ENCODE measurements at regions not wholly inside any gene's neighbourhood (a gene's known extent, or its start where the extent isn't known, plus 50 kb on each side); places are given as distances from the start of the nearest gene placed in this dataset.
A peak's percentile ranks its signal among the peaks of the same experiment; 100 is the strongest.

DNA sequence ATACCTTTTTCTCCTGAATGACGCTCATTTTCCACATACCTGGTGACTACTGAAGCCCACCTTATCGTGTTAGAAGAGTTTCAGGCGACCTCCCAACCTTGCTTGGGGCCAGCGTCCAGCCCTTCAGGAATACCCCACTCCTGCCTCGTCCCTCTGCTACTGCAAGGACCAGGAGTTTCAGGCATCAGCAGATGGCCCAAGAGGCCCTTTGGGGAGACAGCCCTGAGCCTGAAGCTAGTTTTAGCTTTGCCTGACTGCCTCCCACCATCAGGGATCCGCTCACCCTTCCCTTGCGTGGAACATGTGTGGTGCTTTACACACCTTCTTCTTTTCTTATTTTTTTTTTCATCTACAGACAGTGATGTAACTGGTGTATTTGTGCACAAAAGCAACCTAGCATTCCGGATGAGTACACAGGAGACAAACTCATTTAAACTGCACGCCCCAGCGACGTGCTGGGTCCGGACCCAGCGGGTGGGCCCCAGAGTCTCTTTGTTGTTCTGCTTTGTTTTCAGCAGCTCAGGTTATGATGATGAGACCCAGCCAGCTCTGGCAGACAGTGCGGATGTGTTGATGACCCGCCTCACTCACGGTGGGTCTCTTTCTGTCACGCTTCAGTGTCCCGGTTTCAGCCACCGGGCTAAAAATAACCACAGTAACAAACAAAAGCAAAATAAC lies 242.4 kb downstream of the C16orf95 start:
- Histone ChIP-seq H3K27ac (no peak overlapping the region), H3K4me3 (no peak overlapping the region)
- TF ChIP-seq CTCF (IDR thresholded peaks at IDR 0.05): no peak
- DNase-seq (ENCODE audit: low spot score): peak; percentile 58

- Histone ChIP-seq H3K4me3 (no peak overlapping the region), H3K27ac (no peak overlapping the region)
- no peak for TF ChIP-seq CTCF (IDR thresholded peaks at IDR 0.05)
- peak; percentile 47 for DNase-seq (ENCODE audit: low spot score)
These were observed 241.8 kb downstream of the C16orf95 start for GRCh38 chr16:87075319-87075860.

GRCh38 chr16:87076331-87076949 lies 240.8 kb downstream of the C16orf95 start:
- H3K4me3 ChIP-seq: no peak overlapping the region
- no peak overlapping the region for H3K27ac ChIP-seq
- DNase-seq (ENCODE audit: low spot score): peak; percentile 40
- no peak for TF ChIP-seq CTCF (IDR thresholded peaks at IDR 0.05)

DNA sequence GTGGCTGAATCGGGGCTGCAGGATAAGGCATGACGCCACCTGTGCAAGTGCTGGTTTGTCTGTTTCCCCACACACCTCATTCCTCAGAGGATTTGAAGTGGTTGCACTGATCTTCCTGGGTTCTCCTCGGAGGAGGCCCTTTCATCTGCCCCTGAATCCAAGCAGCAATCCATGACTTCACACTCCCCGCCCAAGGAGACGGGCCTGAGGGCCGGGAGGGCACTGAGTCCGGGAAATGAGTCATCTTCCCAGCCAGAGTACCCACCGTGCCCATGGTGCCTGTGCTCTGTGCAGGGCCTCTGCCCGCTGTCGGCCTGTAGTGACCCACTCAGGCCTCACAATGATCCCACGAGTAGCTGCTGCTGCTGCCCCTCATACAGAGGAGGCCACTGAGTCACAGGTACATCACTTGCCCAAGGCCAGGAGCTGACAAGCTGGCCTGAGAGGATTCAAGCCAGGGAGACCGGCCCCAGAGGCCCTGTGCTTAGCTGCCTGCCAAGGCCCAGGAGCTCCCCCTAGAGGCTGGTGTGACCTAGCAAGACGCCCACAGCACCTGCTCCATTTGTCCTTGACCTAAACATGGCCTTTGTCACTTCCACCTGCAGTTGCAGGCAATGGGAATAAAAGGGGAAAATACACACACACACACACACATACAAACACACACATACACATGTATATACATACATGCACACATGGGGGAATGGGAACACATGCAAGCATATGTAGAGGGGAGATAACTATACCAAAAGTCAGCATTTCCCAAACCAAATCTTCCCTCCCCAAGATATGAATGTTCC lies 240.0 kb downstream of the C16orf95 start:
- DNase-seq (ENCODE audit: low spot score): no peak
- H3K27ac ChIP-seq: no peak overlapping the region
- no peak overlapping the region for H3K4me3 ChIP-seq
- TF ChIP-seq CTCF (IDR thresholded peaks at IDR 0.05): peak; percentile 13

DNA sequence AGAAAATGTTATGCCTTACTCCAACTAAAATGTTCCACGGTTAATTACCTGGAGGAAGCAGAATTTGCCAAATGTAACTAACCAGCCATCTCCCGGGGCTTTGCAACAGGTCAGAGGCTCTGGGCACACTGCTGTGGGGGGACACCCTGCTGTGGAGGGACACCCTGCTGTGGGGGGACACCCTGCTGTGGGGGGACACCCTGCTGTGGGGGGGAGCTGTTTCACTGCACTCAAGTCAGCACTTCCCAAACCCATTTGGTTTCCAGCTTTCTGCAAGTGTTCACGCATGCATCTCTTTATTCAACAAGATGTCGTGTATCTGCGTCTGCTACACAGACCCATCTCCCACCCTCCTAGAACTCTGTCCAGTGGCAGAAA lies 239.5 kb downstream of the C16orf95 start:
- Histone ChIP-seq H3K27ac (no peak overlapping the region), H3K4me3 (no peak overlapping the region)
- no peak for DNase-seq (ENCODE audit: low spot score)
- no peak for TF ChIP-seq CTCF (IDR thresholded peaks at IDR 0.05)

DNA sequence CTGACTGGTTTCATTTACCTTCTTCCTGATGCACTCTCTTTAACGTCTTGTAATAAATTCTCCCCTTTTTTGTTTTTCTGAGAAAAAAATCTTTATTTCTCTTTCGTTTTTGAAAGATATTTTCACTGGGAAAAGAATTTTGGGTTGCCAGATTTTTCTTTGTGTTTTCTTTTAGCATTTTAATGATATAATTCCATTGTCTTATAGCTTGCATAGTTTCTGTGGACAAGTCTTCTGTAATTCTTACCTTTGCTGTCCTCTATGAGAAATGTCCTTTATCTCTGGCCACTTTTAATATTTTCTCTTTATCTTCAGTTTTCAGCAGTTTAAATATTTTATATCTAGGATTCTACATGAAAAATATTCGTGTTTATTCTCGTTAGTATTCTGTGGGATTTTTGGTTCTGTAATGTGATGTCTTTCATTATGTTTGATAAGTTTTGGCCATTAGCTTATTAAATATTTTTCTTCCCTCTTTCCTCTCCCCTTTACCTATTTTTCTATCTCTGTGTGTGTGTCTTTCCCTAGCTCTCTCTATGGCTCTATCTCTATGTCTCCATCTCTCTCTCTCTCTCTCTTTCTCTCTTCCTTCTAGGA lies 236.5 kb downstream of the C16orf95 start:
- no peak overlapping the region for H3K27ac ChIP-seq
- DNase-seq (ENCODE audit: low spot score): no peak
- H3K4me3 ChIP-seq: no peak overlapping the region
- no peak for TF ChIP-seq CTCF (IDR thresholded peaks at IDR 0.05)

Data from coronary artery (tissue), 2 donors.